MM.1S (cell line): ENCODE measurements at regions not wholly inside any gene's neighbourhood (a gene's known extent, or its start where the extent isn't known, plus 50 kb on each side); places are given as distances from the start of the nearest gene placed in this dataset.

Source experiments
- CTCF ChIP-seq: fragments of 300-600 bp; sonication (generic); IDR thresholded peaks from 2 replicates; pipeline ENCODE4 v1.5.1; 2016; ENCODE audit warnings: antibody characterized with exemption, low read length, mixed read lengths
- EZH2 ChIP-seq: fragments of 300-600 bp; sonication (generic); optimal IDR thresholded peaks from 2 replicates; pipeline ENCODE3; 2017; ENCODE audit warnings: low read depth, mild to moderate bottlenecking, antibody characterized with exemption, low read length, mixed read lengths

- TF ChIP-seq CTCF (no peak), EZH2 (no peak)
Measured at GRCh38 chr4:19117022-19117421, 1095.5 kb upstream of the LCORL start.
